GM21786 (cell line): ENCODE measurements at regions not wholly inside any gene's neighbourhood (a gene's known extent, or its start where the extent isn't known, plus 50 kb on each side); places are given as distances from the start of the nearest gene placed in this dataset.
"Not testable (repeated sequence)": the region's sequence is repeated elsewhere in the genome, so short reads cannot be mapped to it uniquely, and the experiment has no call there.

Source experiments
- ATAC-seq: cut with Tn5 transposase; IDR thresholded peaks from one replicate; pipeline ENCODE4 v1.9.1; 2021; ENCODE audit not compliant: unreplicated experiment

DNA sequence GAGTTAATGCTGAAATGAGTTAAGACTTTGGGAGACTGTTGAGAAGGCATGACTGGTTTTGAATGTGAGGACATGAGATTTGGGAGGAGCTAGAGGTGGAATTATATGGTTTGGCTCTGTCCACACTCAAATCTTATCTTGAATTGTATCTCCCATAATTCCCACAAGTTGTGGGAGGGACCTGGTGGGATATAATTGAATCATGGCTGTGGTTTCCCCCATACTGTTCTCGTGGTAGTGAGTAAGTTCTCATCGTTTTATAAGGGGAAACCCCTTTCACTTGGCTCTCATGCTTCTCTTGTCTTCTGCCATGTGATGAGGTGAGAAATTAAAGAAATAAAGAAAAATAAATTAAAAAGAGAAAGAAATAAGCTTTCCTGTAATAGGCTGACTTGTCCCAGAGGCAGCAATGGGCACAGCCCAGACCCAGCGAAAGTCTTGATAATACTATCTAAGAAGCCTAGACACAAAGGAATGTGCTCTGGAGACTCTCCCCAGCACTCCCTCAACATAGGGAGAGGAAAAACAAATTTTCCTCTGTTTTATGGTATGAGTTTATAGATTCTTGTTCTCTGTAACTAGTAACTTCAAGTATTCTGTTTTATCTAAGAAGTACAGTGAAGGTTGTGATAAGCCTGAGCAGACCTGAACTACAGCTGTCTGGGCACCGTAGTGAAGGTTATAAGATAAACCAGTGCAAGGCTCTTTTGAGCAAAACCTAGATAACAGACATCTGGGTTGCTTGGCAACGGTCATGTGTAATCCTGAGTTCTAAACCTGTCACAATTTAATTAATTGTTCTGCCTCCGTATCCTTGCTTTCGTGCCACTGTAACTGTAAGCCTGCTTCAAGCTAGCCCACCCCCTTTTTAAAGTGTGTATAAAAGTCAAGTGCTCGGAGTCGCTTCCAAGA is 88.9 kb upstream of the ECI2 start:
- no peak for ATAC-seq

DNA sequence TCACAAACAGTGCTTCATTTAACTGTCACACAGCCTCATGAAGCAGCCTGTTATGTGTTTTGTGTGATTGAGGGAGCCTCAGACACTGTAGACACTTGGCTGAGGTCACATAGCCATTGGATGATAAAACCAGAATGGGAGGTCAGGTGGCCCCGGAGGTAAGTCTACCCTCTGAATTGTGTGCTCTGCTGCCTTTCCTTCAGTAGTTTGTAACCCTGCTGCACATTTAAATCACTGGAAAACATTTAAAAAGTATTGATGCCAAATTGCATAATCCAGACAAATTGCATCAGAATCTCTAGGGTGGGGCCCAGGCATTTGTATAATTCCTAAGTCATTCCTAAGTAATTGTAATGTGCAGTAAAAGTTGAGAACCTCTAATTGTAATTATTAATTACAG is 85.2 kb upstream of the ECI2 start:
- ATAC-seq = no peak

DNA sequence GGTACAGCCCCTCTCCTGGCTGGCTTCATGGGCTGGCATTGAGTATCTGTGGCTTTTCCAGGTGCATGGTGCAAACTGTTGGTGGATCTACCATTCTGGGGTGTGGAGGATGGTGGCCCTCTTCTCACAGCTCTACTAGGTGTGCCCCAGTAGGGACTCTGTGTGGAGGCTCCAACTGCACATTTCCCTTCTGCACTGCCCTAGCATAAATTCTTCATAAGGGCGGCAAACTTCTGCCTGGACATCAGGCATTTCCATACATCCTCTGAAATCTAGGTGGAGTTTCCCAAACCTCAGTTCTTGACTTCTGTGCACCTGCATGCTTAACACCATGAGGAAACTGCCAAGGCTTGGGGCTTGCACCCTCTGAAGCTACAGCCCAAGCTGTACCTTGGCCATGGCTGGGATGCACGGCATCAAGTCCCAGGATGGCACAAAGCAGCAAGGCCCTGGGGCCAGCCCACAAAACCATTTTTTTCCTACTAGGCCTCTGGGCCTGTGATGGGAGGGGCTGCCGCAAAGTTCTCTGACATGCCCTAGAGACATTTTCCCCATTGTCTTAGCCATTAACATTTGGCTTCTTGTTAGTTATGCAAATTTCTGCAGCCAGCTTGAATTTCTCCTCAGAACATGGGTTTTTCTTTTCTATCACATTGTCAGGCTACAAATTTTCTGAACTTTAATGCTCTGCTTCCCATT is 83.4 kb upstream of the ECI2 start:
- ATAC-seq = not testable (repeated sequence)

DNA sequence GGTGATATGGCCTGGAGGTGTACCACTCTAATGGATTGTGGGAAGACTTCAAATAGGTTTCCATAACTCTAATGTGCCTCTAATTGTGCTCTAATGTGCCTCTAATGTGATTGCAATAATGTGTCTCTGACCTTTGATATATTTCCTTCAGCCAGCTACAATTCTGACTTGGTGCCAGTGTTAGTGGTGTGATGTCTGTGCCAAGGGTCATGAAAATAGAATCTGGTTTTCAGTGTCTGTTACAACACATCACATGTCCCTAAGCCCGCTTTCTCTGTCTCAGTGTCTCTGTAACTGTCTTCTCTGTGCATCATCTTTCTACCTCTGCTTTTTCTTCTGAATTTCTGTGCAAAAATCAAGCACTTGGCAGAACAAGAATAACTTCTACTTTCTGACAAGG is 77.2 kb upstream of the ECI2 start:
- ATAC-seq = no peak

DNA sequence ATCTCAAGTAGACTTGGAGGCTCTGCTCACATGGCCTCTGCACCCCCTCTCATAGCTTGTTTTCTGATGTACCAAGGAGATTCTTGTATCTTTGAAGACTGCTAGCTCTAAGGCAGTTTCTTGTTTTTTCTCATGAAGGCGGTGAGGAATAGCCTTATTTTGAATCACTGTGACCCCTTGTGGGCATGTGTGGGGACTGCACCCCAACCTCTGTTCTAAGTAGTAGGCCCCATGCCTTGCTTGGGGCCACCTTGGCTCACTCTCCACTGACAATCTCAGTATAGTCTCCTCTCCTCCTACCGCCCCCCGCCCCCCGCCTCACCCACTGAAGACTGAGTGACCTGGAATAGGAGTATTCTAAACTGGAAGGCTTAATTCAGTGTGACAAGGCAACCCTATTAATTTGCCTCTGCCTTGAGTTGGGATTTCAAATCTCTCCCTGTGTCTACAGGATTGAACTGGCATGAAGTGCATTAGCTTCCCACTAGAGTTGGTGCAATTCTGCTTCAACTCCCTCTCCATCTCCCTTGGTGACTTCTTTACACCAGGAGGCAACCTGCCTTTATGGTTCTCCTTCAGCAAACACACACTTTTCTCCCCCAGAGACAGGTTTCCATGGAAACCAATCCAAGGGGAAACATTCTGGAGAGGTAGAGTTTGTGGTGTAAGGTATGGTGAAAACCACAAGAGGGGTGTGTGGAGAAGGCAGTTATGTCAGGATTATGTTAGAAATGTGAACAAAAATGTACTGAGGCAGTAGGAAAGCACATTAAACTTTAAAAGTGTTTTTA is 75.4 kb upstream of the ECI2 start:
- peak; percentile 53 for ATAC-seq

DNA sequence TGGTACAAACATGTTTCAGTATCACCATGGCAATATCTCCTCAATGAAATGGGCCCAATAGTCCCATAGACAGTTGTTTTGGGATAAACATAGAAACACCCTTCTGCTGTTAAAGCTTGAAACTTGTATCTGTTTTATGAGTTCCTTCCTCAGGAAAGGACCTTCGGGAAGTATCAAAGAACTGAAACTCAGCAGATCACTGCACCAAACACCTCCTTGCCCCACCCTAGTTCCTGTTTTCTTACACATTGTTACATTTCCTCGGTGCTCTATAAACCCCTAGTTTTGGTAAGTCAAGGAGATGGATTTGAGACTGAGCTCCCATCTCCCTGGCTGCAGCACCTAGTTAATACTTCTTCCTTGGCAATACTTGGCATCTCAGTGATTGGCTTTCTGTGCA is 73.8 kb upstream of the ECI2 start:
- no peak for ATAC-seq

DNA sequence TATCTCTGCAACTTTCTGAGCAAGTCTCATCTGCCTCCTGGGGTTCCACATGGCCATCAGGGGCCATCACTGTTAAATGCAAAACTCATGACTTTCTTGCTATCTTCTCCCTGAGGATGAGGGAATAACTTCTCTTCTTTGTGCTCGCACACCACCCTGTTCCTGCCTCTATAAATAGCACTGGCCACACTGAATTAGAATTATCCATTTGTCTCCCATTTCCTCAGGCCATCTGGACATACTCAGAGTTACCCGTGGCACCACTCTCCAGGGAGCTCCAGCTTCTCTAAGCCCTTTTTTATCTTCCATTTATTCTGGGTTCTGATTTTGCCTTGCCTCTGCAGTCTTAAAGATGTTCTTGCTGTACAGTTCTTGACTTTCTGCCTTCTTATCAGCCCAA is 72.8 kb upstream of the ECI2 start:
- ATAC-seq = no peak

DNA sequence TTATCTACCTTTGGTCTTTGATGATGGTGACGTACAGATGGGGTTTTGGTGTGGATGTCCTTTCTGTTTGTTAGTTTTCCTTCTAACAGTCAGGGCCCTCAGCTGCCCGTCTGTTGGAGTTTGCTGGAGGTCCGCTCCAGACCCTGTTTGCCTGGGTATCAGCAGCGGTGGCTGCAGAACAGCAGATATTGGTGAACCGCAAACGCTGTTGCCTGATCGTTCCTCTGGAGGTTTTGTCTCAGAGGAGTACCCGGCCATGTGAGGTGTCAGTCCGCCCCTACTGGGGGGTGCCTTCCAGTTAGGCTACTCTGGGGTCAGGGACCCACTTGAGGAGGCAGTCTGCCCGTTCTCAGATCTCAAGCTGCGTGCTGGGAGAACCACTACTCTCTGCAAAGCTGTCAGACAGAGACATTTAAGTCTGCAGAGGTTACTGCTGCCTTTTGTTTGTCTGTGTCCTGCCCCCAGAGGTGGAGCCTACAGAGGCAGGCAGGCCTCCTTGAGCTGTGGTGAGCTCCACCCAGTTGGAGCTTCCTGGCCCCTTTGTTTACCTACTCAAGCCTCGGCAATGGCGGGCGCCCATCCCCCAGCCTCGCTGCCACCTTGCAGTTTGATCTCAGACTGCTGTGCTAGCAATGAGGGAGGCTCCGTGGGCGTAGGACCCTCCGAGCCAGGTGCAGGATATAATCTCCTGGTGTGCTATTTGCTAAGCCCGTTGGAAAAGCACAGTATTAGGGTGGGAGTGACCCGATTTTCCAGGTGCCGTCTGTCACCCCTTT is 68.5 kb upstream of the ECI2 start:
- ATAC-seq = not testable (repeated sequence)

DNA sequence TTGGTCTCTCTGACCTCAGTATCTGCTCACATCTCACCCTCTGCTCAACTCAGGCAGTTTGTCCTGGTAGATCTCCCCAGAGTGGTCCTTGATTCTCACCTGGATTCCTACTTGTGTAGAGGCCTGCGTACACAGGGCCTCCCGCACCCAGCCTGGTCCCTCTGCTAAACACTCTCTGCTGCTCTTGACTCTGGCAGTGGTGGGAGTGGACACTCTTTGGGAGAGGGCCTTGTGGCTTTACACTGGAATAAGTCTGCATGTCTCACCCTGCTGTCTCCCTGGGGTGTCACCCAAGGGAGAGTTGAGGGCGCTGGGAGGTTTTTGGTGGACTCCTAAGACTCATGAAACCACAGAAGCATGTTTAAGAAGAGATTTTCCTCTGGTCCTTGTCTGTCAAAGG is 57.3 kb upstream of the ECI2 start:
- ATAC-seq = no peak

DNA sequence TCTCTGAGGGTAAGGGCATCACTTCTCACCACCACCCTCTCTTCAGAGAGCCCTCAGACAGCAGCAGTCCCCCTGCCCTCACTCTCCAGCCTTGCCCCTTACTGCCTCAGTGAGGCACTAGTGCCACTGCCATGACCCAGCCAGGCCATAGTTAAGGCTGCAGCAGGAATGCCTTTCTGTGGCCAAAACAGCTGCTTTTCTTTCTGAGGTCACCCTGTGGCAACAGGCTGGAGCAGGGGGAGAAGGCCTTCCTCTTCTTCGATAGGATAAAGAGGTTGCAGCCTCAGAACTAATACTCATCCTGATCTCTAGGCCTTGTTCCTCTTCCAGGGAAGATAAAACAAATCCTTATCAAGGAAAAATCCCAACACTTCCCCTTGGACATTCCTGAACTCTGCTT is 56.8 kb upstream of the ECI2 start:
- ATAC-seq = no peak

DNA sequence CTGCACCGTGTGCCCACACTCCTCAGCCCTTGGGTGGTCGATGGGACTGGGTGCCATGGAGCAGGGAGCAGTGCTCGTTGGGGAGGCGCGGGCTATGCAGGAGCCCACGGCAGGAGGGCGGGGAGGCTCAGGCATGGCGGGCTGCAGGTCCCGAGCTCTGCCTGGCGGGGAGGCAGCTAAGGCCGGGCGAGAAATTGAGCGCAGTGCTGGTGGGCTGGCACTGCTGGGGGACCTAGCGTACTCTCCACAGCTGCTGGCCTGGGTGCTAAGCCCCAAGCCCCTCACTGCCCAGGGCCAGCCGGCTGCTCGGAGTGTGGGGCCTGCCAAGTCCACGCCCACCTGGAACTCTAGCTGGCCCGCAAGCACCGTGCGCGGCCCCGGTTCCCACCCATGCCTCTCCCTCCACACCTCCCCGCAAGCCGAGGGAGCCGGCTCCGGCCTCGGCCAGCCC is 55.9 kb upstream of the ECI2 start:
- ATAC-seq = no peak

DNA sequence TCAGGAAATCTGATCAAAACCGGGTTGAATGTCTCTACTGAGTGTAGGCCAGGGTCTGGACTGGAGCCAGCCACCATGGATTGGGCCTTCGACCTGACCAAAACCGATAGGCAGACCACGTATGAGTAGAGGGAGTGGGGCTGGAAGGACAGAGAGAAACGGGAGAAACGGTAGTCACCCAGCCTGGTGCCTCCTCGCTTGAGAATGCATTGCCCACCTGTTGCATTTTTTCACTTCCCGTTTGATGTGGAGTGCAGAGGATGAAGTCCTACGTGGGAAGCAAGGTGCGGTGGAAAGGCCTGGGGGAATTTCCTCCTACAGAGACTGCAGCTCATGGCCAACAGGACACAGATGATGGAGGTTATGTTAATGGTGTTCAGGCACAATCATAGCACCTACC is 53.9 kb upstream of the ECI2 start:
- ATAC-seq = no peak

DNA sequence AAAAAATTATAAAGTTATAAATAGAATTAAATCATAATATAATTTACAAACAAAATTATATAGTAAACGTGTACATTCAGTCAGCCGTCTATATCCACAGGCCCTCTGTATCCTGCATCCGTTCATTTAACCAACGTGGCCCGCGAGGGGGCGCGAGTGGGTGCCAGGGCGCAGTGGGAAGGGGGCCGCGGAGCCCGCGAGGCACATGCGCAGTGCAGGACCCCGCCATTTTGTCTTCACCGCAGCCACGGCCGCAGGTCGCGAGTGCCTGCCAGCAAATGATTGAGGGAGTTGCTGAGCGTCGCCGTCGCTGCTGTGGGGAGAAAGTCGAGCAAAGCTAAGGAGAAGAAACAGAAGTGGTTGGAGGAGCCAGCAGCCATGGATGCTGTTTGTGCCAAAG is 53.4 kb upstream of the ECI2 start:
- no peak for ATAC-seq

DNA sequence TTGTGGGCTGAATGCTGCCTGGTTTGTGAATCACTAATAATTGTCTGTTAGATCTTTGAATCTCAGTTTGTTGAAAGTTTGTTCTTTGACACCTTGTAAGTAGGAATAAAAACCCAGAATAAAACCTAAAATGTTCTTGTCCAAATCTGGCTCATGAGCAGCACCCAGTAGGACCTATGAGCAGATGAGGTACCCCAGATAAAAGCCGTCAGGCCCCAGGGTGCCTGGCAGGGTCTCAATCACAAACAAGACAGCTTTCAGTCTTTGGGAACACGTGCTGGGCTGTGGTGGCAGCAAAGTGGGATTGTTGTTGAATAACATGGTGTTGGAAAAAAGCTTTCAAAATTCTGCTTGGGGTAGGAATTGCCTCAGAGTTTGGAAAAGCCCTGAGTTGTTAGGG is 52.1 kb upstream of the ECI2 start:
- ATAC-seq = no peak

DNA sequence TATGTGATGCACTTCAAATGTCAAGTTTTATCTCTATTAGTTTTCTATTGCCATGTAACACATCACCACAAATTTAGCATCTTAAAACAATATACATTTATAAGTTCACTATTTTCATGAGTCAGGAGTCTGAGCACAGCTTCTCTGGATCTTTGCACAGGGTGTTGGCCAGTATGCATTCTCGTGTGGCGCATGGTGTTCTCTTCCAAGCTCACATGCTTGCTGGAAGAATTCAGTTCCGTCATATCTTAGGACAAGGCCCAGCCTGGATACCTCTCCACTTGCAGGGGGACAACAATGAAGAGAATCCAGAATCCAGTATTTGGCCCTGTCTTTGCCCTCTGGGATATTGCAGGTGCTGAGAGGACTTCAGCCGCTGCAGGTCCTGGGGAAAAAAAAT is 51.0 kb upstream of the ECI2 start:
- no peak for ATAC-seq

DNA sequence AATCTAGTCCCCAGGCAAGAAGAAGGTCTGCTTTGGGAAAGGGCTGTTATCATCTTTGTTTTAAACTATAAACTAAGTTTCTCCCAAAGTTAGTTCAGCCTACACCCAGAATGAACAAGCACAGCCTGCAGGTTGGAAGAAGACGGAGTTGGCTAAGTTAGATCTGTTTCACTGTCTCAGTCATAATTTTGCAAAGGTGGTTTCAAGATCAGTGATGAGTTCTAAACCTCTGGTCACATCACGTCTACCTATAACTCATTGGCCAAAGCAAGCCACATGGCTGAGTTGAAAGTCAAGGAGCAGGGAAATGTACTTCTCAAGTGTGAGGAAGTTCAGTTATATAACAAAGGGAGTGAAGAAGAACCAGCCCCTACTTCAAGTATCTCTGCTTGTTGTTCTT is 50.5 kb upstream of the ECI2 start:
- ATAC-seq = no peak

DNA sequence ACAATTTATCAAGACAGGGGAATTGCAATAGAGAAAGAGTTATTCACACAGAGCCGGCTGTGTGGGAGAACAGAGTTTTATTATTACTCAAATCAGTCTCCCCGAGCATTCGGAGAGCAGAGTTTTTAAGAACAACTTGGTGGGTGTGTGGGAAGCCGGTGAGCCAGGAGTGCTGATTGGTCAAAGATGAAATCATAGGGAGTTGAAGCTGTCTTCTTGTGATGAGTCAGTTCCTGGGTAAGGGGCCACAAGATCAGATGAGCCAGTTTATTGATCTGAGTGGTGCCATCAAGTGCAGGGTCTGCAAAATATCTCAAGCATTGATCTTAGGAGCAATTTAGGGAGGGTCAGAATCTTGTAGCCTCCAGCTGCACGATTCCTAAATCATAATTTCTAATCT is 50.0 kb upstream of the ECI2 start:
- ATAC-seq = no peak
